ENCODE measurements at regions not wholly inside any gene's neighbourhood (a gene's known extent, or its start where the extent isn't known, plus 50 kb on each side); places are given as distances from the start of the nearest gene placed in this dataset.

GRCh38 chr2:16152928-16153753, 212.8 kb downstream of the MYCN start (continued):
- no peak for TF ChIP-seq TSHZ2 (CRISPR knock-in tag; IDR thresholded peaks at IDR 0.05)

- ATAC-seq: no peak
- TF ChIP-seq CSDC2 (CRISPR knock-in tag; IDR thresholded peaks at IDR 0.05) (no peak), ZFP3 (CRISPR knock-in tag; IDR thresholded peaks at IDR 0.05) (no peak), ZC3H10 (CRISPR knock-in tag; IDR thresholded peaks at IDR 0.05) (no peak), ZNF565 (CRISPR knock-in tag; conservative IDR thresholded peaks at IDR 0.05; ENCODE audit: low read depth) (no peak), CSRNP3 (CRISPR knock-in tag; IDR thresholded peaks at IDR 0.05) (no peak), GLIS3 (CRISPR knock-in tag; IDR thresholded peaks at IDR 0.05) (no peak), ARNTL (CRISPR knock-in tag; IDR thresholded peaks at IDR 0.05; ENCODE audit: borderline replicate concordance, low read depth) (no peak), ZNF8 (CRISPR knock-in tag; IDR thresholded peaks at IDR 0.05) (no peak), PATZ1 (CRISPR knock-in tag; IDR thresholded peaks at IDR 0.05; ENCODE audit: borderline replicate concordance) (no peak), CREB5 (CRISPR knock-in tag; IDR thresholded peaks at IDR 0.05; ENCODE audit: low read depth) (no peak), RARB (CRISPR knock-in tag; IDR thresholded peaks at IDR 0.05) (no peak), PPARA (CRISPR knock-in tag; IDR thresholded peaks at IDR 0.05; ENCODE audit: borderline replicate concordance) (no peak), POU6F1 (CRISPR knock-in tag; IDR thresholded peaks at IDR 0.05; ENCODE audit: borderline replicate concordance, low read depth) (no peak), TCF4 (CRISPR knock-in tag; IDR thresholded peaks at IDR 0.05; ENCODE audit: borderline replicate concordance) (no peak), BACH2 (CRISPR knock-in tag; IDR thresholded peaks at IDR 0.05; ENCODE audit: borderline replicate concordance) (no peak), ZNF70 (CRISPR knock-in tag; IDR thresholded peaks at IDR 0.05) (no peak), ZFP30 (CRISPR knock-in tag; IDR thresholded peaks at IDR 0.05) (no peak)
These were observed 211.9 kb downstream of the MYCN start for GRCh38 chr2:16152071-16152927.

- ATAC-seq: no peak
These were observed 211.3 kb downstream of the MYCN start for GRCh38 chr2:16151651-16152050.

More at GRCh38 chr2:16151651-16152050, 211.3 kb downstream of the MYCN start:
- TF ChIP-seq PPARA (CRISPR knock-in tag; IDR thresholded peaks at IDR 0.05; ENCODE audit: borderline replicate concordance): no peak
- TF ChIP-seq GLIS3 (CRISPR knock-in tag; IDR thresholded peaks at IDR 0.05): no peak
- TF ChIP-seq TCF4 (CRISPR knock-in tag; IDR thresholded peaks at IDR 0.05; ENCODE audit: borderline replicate concordance): no peak
- no peak for TF ChIP-seq ZC3H10 (CRISPR knock-in tag; IDR thresholded peaks at IDR 0.05)
- TF ChIP-seq TSHZ2 (CRISPR knock-in tag; IDR thresholded peaks at IDR 0.05): no peak
- TF ChIP-seq POU6F1 (CRISPR knock-in tag; IDR thresholded peaks at IDR 0.05; ENCODE audit: borderline replicate concordance, low read depth): no peak
- no peak for TF ChIP-seq ISL1 (CRISPR knock-in tag; IDR thresholded peaks at IDR 0.05)
